T-helper 1 cell treated with Interleukin-12 subunit alpha and Interleukin-12 subunit beta and Interleukin-4 antibody, amounts not matched to agents 30 μg/mL and 1 μg/mL, for 36 hours (primary cell): ENCODE measurements at regions not wholly inside any gene's neighbourhood (a gene's known extent, or its start where the extent isn't known, plus 50 kb on each side); places are given as distances from the start of the nearest gene placed in this dataset.

ENCODE experiments used
- H3K27ac Mint-ChIP-seq: one replicate; pipeline ENCODE4 v1.8.0; 2021; ENCODE audit warnings: mild to moderate bottlenecking, mixed read lengths
- H3K27me3 Mint-ChIP-seq: one replicate; pipeline ENCODE4 v1.8.0; 2021; ENCODE audit warnings: low read depth, mixed read lengths
- H3K36me3 Mint-ChIP-seq: one replicate; pipeline ENCODE4 v1.8.0; 2021; ENCODE audit warnings: low read depth, mixed read lengths
- H3K4me1 Mint-ChIP-seq: one replicate; pipeline ENCODE4 v1.8.0; 2021; ENCODE audit warnings: low read depth, mixed read lengths
- H3K4me3 Mint-ChIP-seq: one replicate; pipeline ENCODE4 v1.8.0; 2021; ENCODE audit warnings: mild to moderate bottlenecking, moderate library complexity, mixed read lengths
- H3K9me3 Mint-ChIP-seq: one replicate; pipeline ENCODE4 v1.8.0; 2021; ENCODE audit warnings: mixed read lengths

GRCh38 chr1:3999941-4000735, 100.1 kb upstream of the C1orf174 start:
- no peaks in the 10 kb centered on the region for H3K4me1 Mint-ChIP-seq

GRCh38 chr1:4000811-4001251, 100.8 kb upstream of the C1orf174 start:
- Mint-ChIP-seq H3K9me3 (no peaks in the 10 kb centered on the region), H3K27ac (no peak overlapping the region), H3K27me3 (no peaks in the 10 kb centered on the region), H3K36me3 (no peaks in the 10 kb centered on the region), H3K4me1 (no peaks in the 10 kb centered on the region), H3K4me3 (no peak overlapping the region)

More at GRCh38 chr1:3999941-4000735, 100.1 kb upstream of the C1orf174 start:
- Mint-ChIP-seq H3K36me3 (no peaks in the 10 kb centered on the region), H3K9me3 (no peaks in the 10 kb centered on the region), H3K27me3 (no peaks in the 10 kb centered on the region), H3K4me3 (no peak overlapping the region), H3K27ac (no peak overlapping the region)

GRCh38 chr1:4001461-4001860, 101.4 kb upstream of the C1orf174 start:
- no peaks in the 10 kb centered on the region for H3K27me3 Mint-ChIP-seq
- H3K4me1 Mint-ChIP-seq = no peaks in the 10 kb centered on the region
- H3K4me3 Mint-ChIP-seq = no peak overlapping the region
- H3K27ac Mint-ChIP-seq = no peak overlapping the region
- H3K9me3 Mint-ChIP-seq = peaks cover under 1% of the 10 kb centered on the region
- no peaks in the 10 kb centered on the region for H3K36me3 Mint-ChIP-seq

- no peak overlapping the region for H3K4me3 Mint-ChIP-seq
- H3K9me3 Mint-ChIP-seq = peaks cover 6% of the 10 kb centered on the region
- H3K27me3 Mint-ChIP-seq = no peaks in the 10 kb centered on the region
- H3K27ac Mint-ChIP-seq = no peak overlapping the region
- H3K4me1 Mint-ChIP-seq = no peaks in the 10 kb centered on the region
- H3K36me3 Mint-ChIP-seq = no peaks in the 10 kb centered on the region
Observed at GRCh38 chr1:4002061-4002521, 102.0 kb upstream of the C1orf174 start.

GRCh38 chr1:4002741-4003140, 102.7 kb upstream of the C1orf174 start:
- H3K27ac Mint-ChIP-seq = no peak overlapping the region
- H3K27me3 Mint-ChIP-seq = no peaks in the 10 kb centered on the region
- no peaks in the 10 kb centered on the region for H3K4me1 Mint-ChIP-seq
- H3K4me3 Mint-ChIP-seq = no peak overlapping the region
- no peaks in the 10 kb centered on the region for H3K36me3 Mint-ChIP-seq
- peaks cover 11% of the 10 kb centered on the region for H3K9me3 Mint-ChIP-seq

- peaks cover 16% of the 10 kb centered on the region for H3K9me3 Mint-ChIP-seq
- no peaks in the 10 kb centered on the region for H3K36me3 Mint-ChIP-seq
- H3K4me3 Mint-ChIP-seq = no peak overlapping the region
- H3K27me3 Mint-ChIP-seq = no peaks in the 10 kb centered on the region
- no peak overlapping the region for H3K27ac Mint-ChIP-seq
- H3K4me1 Mint-ChIP-seq = no peaks in the 10 kb centered on the region
Observed at GRCh38 chr1:4003846-4004505, 103.9 kb upstream of the C1orf174 start.

- Mint-ChIP-seq H3K4me3 (no peak overlapping the region), H3K27ac (no peak overlapping the region), H3K9me3 (peaks cover 16% of the 10 kb centered on the region), H3K4me1 (no peaks in the 10 kb centered on the region), H3K36me3 (no peaks in the 10 kb centered on the region), H3K27me3 (no peaks in the 10 kb centered on the region)
Observed at GRCh38 chr1:4004635-4005430, 104.8 kb upstream of the C1orf174 start.

- H3K9me3 Mint-ChIP-seq = peaks cover 16% of the 10 kb centered on the region
- H3K4me1 Mint-ChIP-seq = no peaks in the 10 kb centered on the region
- H3K36me3 Mint-ChIP-seq = no peaks in the 10 kb centered on the region
- H3K27ac Mint-ChIP-seq = no peak overlapping the region
- no peak overlapping the region for H3K4me3 Mint-ChIP-seq
- no peaks in the 10 kb centered on the region for H3K27me3 Mint-ChIP-seq
Observed at GRCh38 chr1:4005431-4005830, 105.4 kb upstream of the C1orf174 start.

- Mint-ChIP-seq H3K27me3 (no peaks in the 10 kb centered on the region), H3K36me3 (no peaks in the 10 kb centered on the region), H3K27ac (no peak overlapping the region), H3K4me1 (no peaks in the 10 kb centered on the region), H3K9me3 (peaks cover 16% of the 10 kb centered on the region), H3K4me3 (no peak overlapping the region)
Observed at GRCh38 chr1:4006676-4007374, 106.8 kb upstream of the C1orf174 start.

- H3K36me3 Mint-ChIP-seq = no peaks in the 10 kb centered on the region
- H3K27ac Mint-ChIP-seq = no peak overlapping the region
- peaks cover 16% of the 10 kb centered on the region for H3K9me3 Mint-ChIP-seq
- H3K4me1 Mint-ChIP-seq = no peaks in the 10 kb centered on the region
- no peak overlapping the region for H3K4me3 Mint-ChIP-seq
- no peaks in the 10 kb centered on the region for H3K27me3 Mint-ChIP-seq
Observed at GRCh38 chr1:4010284-4010683, 110.2 kb upstream of the C1orf174 start.

GRCh38 chr1:4010814-4011605, 110.9 kb upstream of the C1orf174 start:
- H3K9me3 Mint-ChIP-seq = peaks cover 16% of the 10 kb centered on the region
- H3K27me3 Mint-ChIP-seq = no peaks in the 10 kb centered on the region
- no peak overlapping the region for H3K27ac Mint-ChIP-seq
- H3K4me3 Mint-ChIP-seq = no peak overlapping the region
- H3K4me1 Mint-ChIP-seq = no peaks in the 10 kb centered on the region
- H3K36me3 Mint-ChIP-seq = no peaks in the 10 kb centered on the region

GRCh38 chr1:4016351-4017130, 116.5 kb upstream of the C1orf174 start:
- Mint-ChIP-seq H3K9me3 (no peaks in the 10 kb centered on the region), H3K27ac (no peak overlapping the region), H3K4me1 (no peaks in the 10 kb centered on the region), H3K27me3 (no peaks in the 10 kb centered on the region), H3K36me3 (no peaks in the 10 kb centered on the region), H3K4me3 (no peak overlapping the region)
